ENCODE measurements at regions not wholly inside any gene's neighbourhood (a gene's known extent, or its start where the extent isn't known, plus 50 kb on each side); places are given as distances from the start of the nearest gene placed in this dataset.

DNA sequence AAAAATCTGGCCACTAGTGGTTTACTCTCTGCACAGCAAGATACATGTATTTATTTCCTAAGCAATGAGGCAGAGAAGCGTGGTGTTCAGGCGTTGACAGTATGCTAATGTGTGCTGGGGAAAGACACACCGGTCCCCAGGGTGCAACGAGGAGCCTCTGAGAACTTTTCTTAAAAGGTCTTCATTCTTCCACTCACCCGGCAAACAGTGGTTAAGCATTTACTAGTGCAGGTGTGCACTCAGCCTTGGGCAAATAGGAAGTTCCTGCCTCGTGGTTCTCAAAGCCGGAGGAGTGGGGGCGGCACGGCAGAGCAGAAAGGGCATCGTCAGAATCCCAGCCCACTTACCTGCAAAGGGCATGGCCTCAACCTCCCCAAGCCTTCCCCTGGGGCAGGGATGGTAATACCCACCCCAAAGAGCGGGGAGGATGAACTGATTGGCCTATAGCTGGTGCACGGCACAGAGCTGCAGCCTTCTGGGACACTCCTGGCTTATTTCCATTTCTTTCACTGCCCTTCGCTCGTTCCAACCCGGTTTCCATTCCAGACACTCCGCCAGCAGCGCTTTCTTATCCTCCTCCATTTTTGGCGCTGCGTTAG lies 184.3 kb upstream of the CTBP2 start:
- Histone ChIP-seq H3K9me3 (ENCODE audit: control insufficient read depth, insufficient read depth, low read depth, low read length) (no peaks in the 10 kb centered on the region), H3K36me3 (ENCODE audit: control insufficient read depth, insufficient read depth, low read length) (no peaks in the 10 kb centered on the region), H3K27ac (ENCODE audit: low read depth, low read length) (no peak overlapping the region), H3K9ac (ENCODE audit: low read length) (no peak overlapping the region), H3K4me1 (ENCODE audit: control insufficient read depth, insufficient read depth, low read length) (no peaks in the 10 kb centered on the region; the same call in 1 of the 2 replicates), H3K27me3 (ENCODE audit: control insufficient read depth, insufficient read depth, low read length) (no peaks in the 10 kb centered on the region), H3K4me3 (ENCODE audit: low read depth, low read length) (no peak overlapping the region)

DNA sequence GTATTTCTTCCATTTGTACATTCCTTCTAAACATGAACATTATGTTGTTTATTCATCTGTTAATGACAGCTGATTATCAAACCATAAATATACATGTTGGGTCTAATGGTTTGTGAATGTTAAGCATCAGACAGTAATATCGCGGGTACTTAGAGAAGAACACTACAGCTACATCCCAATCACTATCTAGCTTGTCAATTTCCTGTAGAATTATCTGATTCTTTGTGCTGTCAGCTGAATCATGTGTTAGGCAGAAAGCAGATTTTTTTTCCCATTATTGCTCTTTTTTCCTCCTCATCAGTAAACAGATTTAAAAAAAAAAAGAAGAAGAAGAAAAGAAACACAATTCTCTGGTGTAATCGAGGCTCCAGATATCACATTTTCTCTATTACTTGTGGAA lies 183.6 kb upstream of the CTBP2 start:
- Histone ChIP-seq H3K9ac (ENCODE audit: low read length) (no peak overlapping the region), H3K4me3 (ENCODE audit: low read depth, low read length) (no peak overlapping the region), H3K27me3 (ENCODE audit: control insufficient read depth, insufficient read depth, low read length) (no peaks in the 10 kb centered on the region), H3K4me1 (ENCODE audit: control insufficient read depth, insufficient read depth, low read length) (no peaks in the 10 kb centered on the region; the same call in 1 of the 2 replicates), H3K27ac (ENCODE audit: low read depth, low read length) (no peak overlapping the region), H3K36me3 (ENCODE audit: control insufficient read depth, insufficient read depth, low read length) (no peaks in the 10 kb centered on the region), H3K9me3 (ENCODE audit: control insufficient read depth, insufficient read depth, low read depth, low read length) (no peaks in the 10 kb centered on the region)

DNA sequence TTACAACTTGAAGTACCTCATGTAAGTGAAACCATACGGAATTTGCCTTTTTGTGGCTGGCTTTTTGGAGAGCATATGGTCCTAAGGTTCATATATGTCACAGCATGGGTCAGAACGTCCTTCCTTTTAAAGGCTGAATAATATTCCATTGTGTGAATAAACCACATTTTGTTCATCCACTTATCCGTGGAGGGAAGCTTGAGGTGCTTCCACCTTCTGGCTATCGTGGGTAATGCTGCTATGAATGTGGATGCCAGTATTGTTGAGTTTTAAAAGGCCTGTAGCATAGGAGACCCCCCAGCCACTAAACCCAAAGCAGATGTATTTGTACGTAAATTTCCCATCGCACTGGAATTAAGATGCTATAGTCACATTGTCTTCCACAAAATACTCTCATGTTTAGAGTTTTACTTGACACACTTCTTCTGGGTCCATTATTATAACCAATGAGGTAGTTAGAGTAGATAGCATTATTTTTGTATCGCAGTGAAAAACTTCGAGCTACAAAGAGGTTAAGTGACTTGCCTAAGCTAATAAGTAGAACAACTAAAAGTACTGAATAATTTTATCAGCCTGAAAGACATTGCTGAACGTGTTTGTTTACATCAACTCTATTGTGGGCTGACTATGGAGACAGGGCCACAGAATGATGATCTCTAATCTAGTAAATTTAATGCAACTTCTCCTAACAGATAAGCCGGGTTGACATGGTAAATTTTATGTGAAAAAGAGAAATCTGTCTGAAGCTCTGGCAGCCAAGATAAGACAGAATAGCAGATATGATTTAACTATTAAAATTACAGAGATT lies 183.0 kb upstream of the CTBP2 start:
- no peak overlapping the region for H3K9ac ChIP-seq (ENCODE audit: low read length)
- H3K4me1 ChIP-seq (ENCODE audit: control insufficient read depth, insufficient read depth, low read length) = no peaks in the 10 kb centered on the region; the same call in 1 of the 2 replicates
- H3K27ac ChIP-seq (ENCODE audit: low read depth, low read length) = no peak overlapping the region
- no peaks in the 10 kb centered on the region for H3K27me3 ChIP-seq (ENCODE audit: control insufficient read depth, insufficient read depth, low read length)
- H3K9me3 ChIP-seq (ENCODE audit: control insufficient read depth, insufficient read depth, low read depth, low read length) = no peaks in the 10 kb centered on the region
- H3K36me3 ChIP-seq (ENCODE audit: control insufficient read depth, insufficient read depth, low read length) = no peaks in the 10 kb centered on the region
- H3K4me3 ChIP-seq (ENCODE audit: low read depth, low read length) = no peak overlapping the region

DNA sequence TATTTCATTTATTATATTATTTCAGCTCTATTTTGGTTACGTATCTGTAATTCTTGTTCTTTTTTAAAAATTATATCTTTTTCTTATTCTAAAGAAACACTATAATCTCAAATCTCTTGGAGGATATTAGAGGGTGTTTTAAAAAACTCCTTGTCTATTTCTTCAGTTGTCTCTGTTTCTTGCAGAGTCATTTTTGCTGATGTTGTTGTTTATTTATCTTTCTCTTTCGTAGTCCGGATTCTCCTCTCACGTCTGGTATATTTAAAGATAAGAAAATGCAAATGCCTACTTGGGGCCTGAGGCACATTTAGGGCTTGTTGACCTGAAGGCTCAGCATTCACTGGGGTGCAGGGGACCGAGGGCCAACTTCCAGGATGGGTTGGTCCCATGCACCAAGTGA lies 181.2 kb upstream of the CTBP2 start:
- Histone ChIP-seq H3K36me3 (ENCODE audit: control insufficient read depth, insufficient read depth, low read length) (no peaks in the 10 kb centered on the region), H3K27me3 (ENCODE audit: control insufficient read depth, insufficient read depth, low read length) (no peaks in the 10 kb centered on the region), H3K27ac (ENCODE audit: low read depth, low read length) (no peak overlapping the region), H3K9ac (ENCODE audit: low read length) (no peak overlapping the region), H3K4me3 (ENCODE audit: low read depth, low read length) (no peak overlapping the region), H3K9me3 (ENCODE audit: control insufficient read depth, insufficient read depth, low read depth, low read length) (no peaks in the 10 kb centered on the region), H3K4me1 (ENCODE audit: control insufficient read depth, insufficient read depth, low read length) (no peaks in the 10 kb centered on the region)

DNA sequence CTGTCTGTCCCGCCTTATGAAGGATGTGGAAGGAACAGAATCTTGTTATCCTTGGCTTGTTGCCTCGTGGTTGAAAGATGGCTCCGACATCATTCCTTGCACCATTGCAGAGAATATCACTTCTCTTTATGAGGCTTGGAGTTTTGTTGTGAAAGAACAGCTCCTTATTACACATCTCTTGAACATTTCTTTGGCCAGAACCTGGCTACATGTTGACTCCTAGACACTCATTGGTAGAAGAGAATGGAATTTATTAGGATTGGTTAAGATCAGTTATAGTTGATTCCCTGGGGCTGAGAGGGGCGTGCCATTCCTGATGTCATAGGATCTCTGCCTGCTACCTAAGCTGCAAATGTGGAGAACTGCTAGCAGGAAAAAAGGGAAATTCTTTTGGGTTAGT lies 180.5 kb upstream of the CTBP2 start:
- Histone ChIP-seq H3K4me3 (ENCODE audit: low read depth, low read length) (no peak overlapping the region), H3K36me3 (ENCODE audit: control insufficient read depth, insufficient read depth, low read length) (no peaks in the 10 kb centered on the region), H3K27ac (ENCODE audit: low read depth, low read length) (no peak overlapping the region), H3K9ac (ENCODE audit: low read length) (no peak overlapping the region), H3K4me1 (ENCODE audit: control insufficient read depth, insufficient read depth, low read length) (no peaks in the 10 kb centered on the region), H3K9me3 (ENCODE audit: control insufficient read depth, insufficient read depth, low read depth, low read length) (no peaks in the 10 kb centered on the region), H3K27me3 (ENCODE audit: control insufficient read depth, insufficient read depth, low read length) (no peaks in the 10 kb centered on the region)

DNA sequence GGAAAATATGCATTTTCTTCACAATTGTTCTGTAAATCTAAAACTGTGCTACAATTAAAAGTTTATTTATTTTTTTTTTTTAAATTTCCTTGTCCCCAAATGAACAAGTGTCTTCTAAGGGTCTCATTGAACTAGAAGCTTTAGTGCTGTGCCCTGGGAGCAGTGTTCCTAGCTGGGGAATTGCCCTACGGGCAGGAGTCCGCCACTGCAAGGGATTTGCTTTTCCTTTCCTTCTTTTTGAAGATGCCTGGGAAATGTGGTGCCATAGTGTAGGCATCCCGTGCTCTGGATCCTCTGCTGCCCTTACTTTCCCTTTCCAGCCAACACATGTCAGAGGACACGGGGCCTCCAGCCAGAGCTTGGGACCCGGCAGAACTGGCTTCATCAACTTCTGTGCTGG lies 177.1 kb upstream of the CTBP2 start:
- Histone ChIP-seq H3K4me3 (ENCODE audit: low read depth, low read length) (no peak overlapping the region), H3K9ac (ENCODE audit: low read length) (no peak overlapping the region), H3K4me1 (ENCODE audit: control insufficient read depth, insufficient read depth, low read length) (no peaks in the 10 kb centered on the region), H3K27ac (ENCODE audit: low read depth, low read length) (no peak overlapping the region), H3K36me3 (ENCODE audit: control insufficient read depth, insufficient read depth, low read length) (no peaks in the 10 kb centered on the region), H3K27me3 (ENCODE audit: control insufficient read depth, insufficient read depth, low read length) (no peaks in the 10 kb centered on the region; the same call in 1 of the 2 replicates), H3K9me3 (ENCODE audit: control insufficient read depth, insufficient read depth, low read depth, low read length) (no peaks in the 10 kb centered on the region)

DNA sequence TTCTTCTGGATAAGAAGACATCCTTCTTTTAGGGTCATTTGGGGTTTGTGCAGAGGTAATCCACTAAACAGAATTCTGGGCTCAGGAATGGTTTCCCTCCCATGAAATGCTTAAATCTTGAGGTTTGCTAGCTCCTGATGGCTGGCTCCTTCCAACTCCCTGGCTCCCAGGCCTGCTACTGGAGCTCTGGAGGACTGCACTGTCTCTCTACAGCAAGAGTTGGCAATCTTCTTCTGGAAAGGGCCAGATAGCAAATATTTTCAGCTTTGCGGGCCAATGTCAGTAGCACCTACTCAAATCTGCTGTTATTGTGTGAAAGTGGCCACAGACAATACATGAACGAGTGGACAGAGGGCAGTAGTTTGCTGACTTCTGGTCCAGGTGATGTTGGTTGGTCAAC lies 174.2 kb upstream of the CTBP2 start:
- Histone ChIP-seq H3K36me3 (ENCODE audit: control insufficient read depth, insufficient read depth, low read length) (no peaks in the 10 kb centered on the region), H3K9ac (ENCODE audit: low read length) (no peak overlapping the region), H3K27ac (ENCODE audit: low read depth, low read length) (no peak overlapping the region), H3K27me3 (ENCODE audit: control insufficient read depth, insufficient read depth, low read length) (no peaks in the 10 kb centered on the region; the same call in 1 of the 2 replicates), H3K9me3 (ENCODE audit: control insufficient read depth, insufficient read depth, low read depth, low read length) (no peaks in the 10 kb centered on the region), H3K4me1 (ENCODE audit: control insufficient read depth, insufficient read depth, low read length) (no peaks in the 10 kb centered on the region), H3K4me3 (ENCODE audit: low read depth, low read length) (no peak overlapping the region)

DNA sequence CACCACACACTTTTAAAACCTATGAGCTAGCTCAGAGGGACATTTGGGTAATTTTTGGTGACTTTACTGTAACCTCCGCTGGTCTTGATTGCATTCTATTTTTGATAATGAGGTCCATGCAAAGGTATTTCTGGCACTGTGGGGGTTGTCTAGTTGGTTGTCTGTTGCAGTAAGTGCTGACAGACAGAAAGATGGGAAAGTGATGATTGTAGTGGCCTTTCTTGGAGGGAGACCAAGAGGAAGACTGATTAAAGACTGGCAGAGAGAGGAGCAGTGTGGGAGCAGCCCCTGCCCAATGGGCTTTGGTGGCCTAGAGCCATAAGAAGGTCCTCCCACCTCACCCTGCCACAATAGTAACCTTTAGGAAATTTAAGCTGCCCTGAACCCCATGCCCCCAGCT lies 173.4 kb upstream of the CTBP2 start:
- Histone ChIP-seq H3K4me1 (ENCODE audit: control insufficient read depth, insufficient read depth, low read length) (no peaks in the 10 kb centered on the region), H3K27me3 (ENCODE audit: control insufficient read depth, insufficient read depth, low read length) (no peaks in the 10 kb centered on the region; the same call in 1 of the 2 replicates), H3K9me3 (ENCODE audit: control insufficient read depth, insufficient read depth, low read depth, low read length) (no peaks in the 10 kb centered on the region), H3K4me3 (ENCODE audit: low read depth, low read length) (no peak overlapping the region), H3K9ac (ENCODE audit: low read length) (no peak overlapping the region), H3K36me3 (ENCODE audit: control insufficient read depth, insufficient read depth, low read length) (no peaks in the 10 kb centered on the region), H3K27ac (ENCODE audit: low read depth, low read length) (no peak overlapping the region)

DNA sequence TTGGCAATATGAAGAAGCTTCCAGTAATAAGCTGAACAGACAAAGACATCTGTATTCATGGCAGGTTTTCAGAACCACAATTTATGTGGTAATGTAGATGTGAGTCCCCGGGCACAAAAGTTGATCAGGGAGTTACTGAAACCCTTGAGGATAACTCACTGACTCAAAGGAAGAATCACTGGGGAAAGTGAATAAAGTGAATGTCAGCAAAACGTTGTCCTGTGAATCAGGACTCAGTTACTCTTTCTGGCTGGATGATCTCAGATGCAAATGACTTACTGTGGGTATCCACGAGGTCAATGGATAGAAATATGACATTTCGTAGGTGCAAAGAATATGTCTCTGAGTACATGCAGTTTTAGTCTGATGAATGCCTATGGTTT lies 172.8 kb upstream of the CTBP2 start:
- no peak overlapping the region for H3K27ac ChIP-seq (ENCODE audit: low read depth, low read length)
- no peak overlapping the region for H3K4me3 ChIP-seq (ENCODE audit: low read depth, low read length)
- no peaks in the 10 kb centered on the region for H3K4me1 ChIP-seq (ENCODE audit: control insufficient read depth, insufficient read depth, low read length)
- H3K9me3 ChIP-seq (ENCODE audit: control insufficient read depth, insufficient read depth, low read depth, low read length) = no peaks in the 10 kb centered on the region
- H3K9ac ChIP-seq (ENCODE audit: low read length) = no peak overlapping the region
- no peaks in the 10 kb centered on the region for H3K36me3 ChIP-seq (ENCODE audit: control insufficient read depth, insufficient read depth, low read length)
- H3K27me3 ChIP-seq (ENCODE audit: control insufficient read depth, insufficient read depth, low read length) = no peaks in the 10 kb centered on the region; the same call in 1 of the 2 replicates

DNA sequence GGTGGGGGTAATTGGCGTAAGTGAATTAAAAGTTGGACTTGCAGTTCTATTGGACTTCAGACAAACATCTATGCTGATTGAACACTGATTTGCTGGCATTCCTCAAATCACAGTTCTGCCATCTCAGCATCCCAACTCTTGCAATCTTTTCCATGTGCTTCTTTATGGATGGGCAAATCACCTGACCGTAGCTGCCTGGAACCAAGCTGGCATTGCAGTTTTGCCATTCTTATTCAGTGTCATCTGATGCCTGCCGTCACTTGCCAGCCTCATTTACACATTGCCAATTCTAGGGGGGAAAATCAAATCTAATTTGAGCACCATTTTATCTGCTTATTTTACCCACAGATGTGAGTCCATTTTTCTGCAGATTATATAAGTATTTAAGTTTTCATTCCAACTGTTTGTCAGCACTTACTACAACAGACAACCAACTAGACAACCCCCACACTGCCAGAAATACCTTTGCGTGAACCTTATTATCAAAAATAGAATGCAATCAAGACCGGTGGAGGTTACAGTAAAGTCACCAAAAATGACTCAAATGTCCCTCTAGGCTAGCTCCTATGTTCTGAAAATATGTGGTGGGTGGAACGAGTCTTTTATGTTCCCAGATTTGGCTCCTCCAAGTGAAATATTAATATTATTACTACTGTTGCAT lies 172.3 kb upstream of the CTBP2 start:
- Histone ChIP-seq H3K27me3 (ENCODE audit: control insufficient read depth, insufficient read depth, low read length) (no peaks in the 10 kb centered on the region; the same call in 1 of the 2 replicates), H3K27ac (ENCODE audit: low read depth, low read length) (no peak overlapping the region), H3K4me1 (ENCODE audit: control insufficient read depth, insufficient read depth, low read length) (no peaks in the 10 kb centered on the region), H3K9me3 (ENCODE audit: control insufficient read depth, insufficient read depth, low read depth, low read length) (no peaks in the 10 kb centered on the region), H3K36me3 (ENCODE audit: control insufficient read depth, insufficient read depth, low read length) (no peaks in the 10 kb centered on the region), H3K9ac (ENCODE audit: low read length) (no peak overlapping the region), H3K4me3 (ENCODE audit: low read depth, low read length) (no peak overlapping the region)

DNA sequence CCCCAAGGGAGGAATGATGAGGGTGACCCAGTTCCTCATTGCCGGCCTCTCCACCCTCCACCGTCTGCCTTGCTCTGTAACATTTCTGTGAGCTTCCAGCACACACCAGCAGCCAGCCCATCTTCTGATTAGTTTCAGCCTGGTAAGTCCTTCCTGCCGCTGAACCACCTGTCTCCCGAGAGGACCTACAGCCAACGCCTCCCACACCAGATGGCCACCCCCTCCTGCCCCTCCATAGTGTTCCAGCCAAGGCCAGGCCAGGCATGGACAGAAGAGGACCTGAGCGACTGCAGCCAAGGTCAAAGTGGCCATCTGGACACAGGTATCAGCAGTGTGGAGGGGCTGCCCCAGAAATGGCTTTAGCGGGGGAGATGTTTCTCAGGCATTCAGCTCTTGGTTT lies 170.7 kb upstream of the CTBP2 start:
- H3K9me3 ChIP-seq (ENCODE audit: control insufficient read depth, insufficient read depth, low read depth, low read length) = no peaks in the 10 kb centered on the region
- H3K4me3 ChIP-seq (ENCODE audit: low read depth, low read length) = no peak overlapping the region
- H3K9ac ChIP-seq (ENCODE audit: low read length) = no peak overlapping the region
- H3K4me1 ChIP-seq (ENCODE audit: control insufficient read depth, insufficient read depth, low read length) = no peaks in the 10 kb centered on the region
- no peaks in the 10 kb centered on the region; the same call in 1 of the 2 replicates for H3K27me3 ChIP-seq (ENCODE audit: control insufficient read depth, insufficient read depth, low read length)
- H3K27ac ChIP-seq (ENCODE audit: low read depth, low read length) = no peak overlapping the region
- no peaks in the 10 kb centered on the region for H3K36me3 ChIP-seq (ENCODE audit: control insufficient read depth, insufficient read depth, low read length)

Measured in HUES6 (cell line).